Endothelial cell of umbilical vein (primary cell): ENCODE measurements at regions not wholly inside any gene's neighbourhood (a gene's known extent, or its start where the extent isn't known, plus 50 kb on each side); places are given as distances from the start of the nearest gene placed in this dataset.

Experiments
- BruUV-seq: library from RNA; stranded (reverse); fragments of 400-500 nt; replicated peaks from 2 replicates; lab custom pipeline; 2021; lab: Mats Ljungman, UMichigan
- CTCF ChIA-PET: fragments of 300-600, 350-600 bp; sonication (Branson Sonifier 250); formaldehyde crosslinking; loops from one replicate; lab custom pipeline; 2021; ENCODE audit warnings: antibody characterized with exemption, inconsistent platforms; lab: Charles Lee
- POLR2A ChIA-PET: fragments of 300-600, 350-600 bp; sonication (Branson Sonifier 250); formaldehyde crosslinking; loops from one replicate; lab custom pipeline; 2021; ENCODE audit warnings: antibody characterized with exemption, inconsistent platforms; lab: Charles Lee
- DNase-seq: peaks from one replicate; pipeline ENCODE4 v3.0.0-alpha.2; 2011; ENCODE audit warnings: low read depth, low spot score
- FAIRE-seq: peaks from 2 replicates; lab custom pipeline; 2011; peaks lifted over from hg19 to GRCh38; lab: Jason Lieb, UNC
- H2AFZ ChIP-seq: 2 replicates; pipeline ENCODE4 v1.6.0; 2012; ENCODE audit warnings: low read depth, low read length, control low read depth, inconsistent platforms
- H3K27ac ChIP-seq: 2 replicates; pipeline ENCODE4 v1.5.1; 2011; ENCODE audit warnings: low read depth, mild to moderate bottlenecking, control low read depth, low read length, moderate library complexity; ENCODE audit not compliant: insufficient read depth
- H3K27me3 ChIP-seq, 2 experiments: 2 replicates each; pipeline versions ENCODE4 v1.6.0 to v1.6.1; 2011; ENCODE audit warnings: low read length in 2 of 2, mixed read lengths in 1 of 2; ENCODE audit not compliant: control insufficient read depth in 2 of 2, insufficient read depth in 2 of 2
- H3K36me3 ChIP-seq, 2 experiments: 2 replicates in 1 of 2; 3 replicates in 1 of 2; pipeline ENCODE4 v1.5.1; 2011; ENCODE audit warnings: low read length in 2 of 2, mild to moderate bottlenecking in 1 of 2, moderate library complexity in 1 of 2; ENCODE audit not compliant: control insufficient read depth in 2 of 2, insufficient read depth in 2 of 2; ENCODE audit errors: extremely low read depth in 1 of 2
- H3K4me1 ChIP-seq: 3 replicates; pipeline ENCODE4 v1.5.1; 2011; ENCODE audit warnings: mild to moderate bottlenecking, low read length; ENCODE audit not compliant: control insufficient read depth, insufficient read depth; ENCODE audit errors: extremely low read depth
- H3K4me2 ChIP-seq: 2 replicates; pipeline ENCODE4 v1.6.1; 2011; ENCODE audit warnings: low read length, control low read depth, mixed read lengths; ENCODE audit not compliant: insufficient read depth
- H3K4me3 ChIP-seq, 3 experiments: fragments of 200-600 bp in 1 of 3; sonication (generic), shearing (Covaris generic) in 1 of 3; replicated peaks in 1 of 3; 2 replicates each; pipeline ENCODE4 v1.5.1; 2011 to 2016; ENCODE audit warnings: control low read depth in 3 of 3, low read length in 3 of 3, mild to moderate bottlenecking in 2 of 3, inconsistent platforms in 1 of 3, low read depth in 1 of 3, moderate library complexity in 1 of 3; ENCODE audit not compliant: insufficient read depth in 1 of 3
- H3K79me2 ChIP-seq: 2 replicates; pipeline ENCODE4 v1.6.0; 2012; ENCODE audit warnings: low read length, inconsistent platforms; ENCODE audit not compliant: control insufficient read depth, insufficient read depth
- H3K9ac ChIP-seq: replicated peaks from 2 replicates; pipeline ENCODE3; 2011; ENCODE audit warnings: low read length, control low read depth; ENCODE audit not compliant: insufficient read depth; ENCODE audit errors: extremely low read depth
- H3K9me1 ChIP-seq: replicated peaks from 3 replicates; pipeline ENCODE4 v1.6.0; 2011; ENCODE audit warnings: mild to moderate bottlenecking, low read length; ENCODE audit not compliant: control insufficient read depth, insufficient read depth; ENCODE audit errors: extremely low read depth
- H3K9me3 ChIP-seq: replicated peaks from 2 replicates; pipeline ENCODE4 v1.5.1; 2012; ENCODE audit warnings: low read length, inconsistent platforms; ENCODE audit not compliant: control insufficient read depth, insufficient read depth
- H4K20me1 ChIP-seq: replicated peaks from 2 replicates; pipeline ENCODE3; 2011; ENCODE audit warnings: mild to moderate bottlenecking, low read length; ENCODE audit not compliant: control insufficient read depth, insufficient read depth; ENCODE audit errors: extremely low read depth
- CTCF ChIP-seq, 2 donors: IDR thresholded peaks; 1 replicate in 1 of 2; 2 replicates in 1 of 2; pipeline ENCODE4 v1.5.1; 2011; ENCODE audit warnings: low read length in 2 of 2, mild to moderate bottlenecking in 2 of 2, moderate library complexity in 2 of 2, control low read depth in 1 of 2, inconsistent platforms in 1 of 2, low read depth in 1 of 2; ENCODE audit not compliant: insufficient read depth in 1 of 2; ENCODE audit errors: extremely low read depth in 1 of 2
- EZH2 ChIP-seq: IDR thresholded peaks from 2 replicates; pipeline ENCODE4 v1.6.1; 2012; ENCODE audit warnings: borderline replicate concordance, low read depth, mild to moderate bottlenecking, moderate library complexity, low read length, inconsistent platforms; ENCODE audit not compliant: severe bottlenecking
- FOS ChIP-seq: IDR thresholded peaks from 2 replicates; pipeline ENCODE4 v1.6.1; 2011; ENCODE audit warnings: mild to moderate bottlenecking, low read length, moderate library complexity, borderline replicate concordance; ENCODE audit not compliant: insufficient read depth
- GATA2 ChIP-seq: IDR thresholded peaks from 2 replicates; pipeline ENCODE4 v1.7.0; 2011; ENCODE audit warnings: low read depth, mild to moderate bottlenecking, moderate library complexity, mixed read lengths, low read length; ENCODE audit not compliant: insufficient read length, insufficient read depth
- JUN ChIP-seq: IDR thresholded peaks from 2 replicates; pipeline ENCODE4 v1.6.1; 2011; ENCODE audit warnings: borderline replicate concordance, low read depth; ENCODE audit not compliant: insufficient read length, insufficient read depth
- MAX ChIP-seq: IDR thresholded peaks from 2 replicates; pipeline ENCODE4 v1.6.1; 2011; ENCODE audit not compliant: insufficient read depth, insufficient read length
- MYC ChIP-seq: IDR thresholded peaks from one replicate; pipeline ENCODE4 v1.6.1; 2011; ENCODE audit warnings: mild to moderate bottlenecking, low read depth, low read length
- POLR2A ChIP-seq: IDR thresholded peaks from 2 replicates; pipeline ENCODE4 v1.6.1; 2012; ENCODE audit warnings: low read depth, mild to moderate bottlenecking, control low read depth, low read length
- POLR2AphosphoS5 ChIP-seq: IDR thresholded peaks from 2 replicates; pipeline ENCODE4 v1.6.1; 2012; ENCODE audit warnings: low read depth, mild to moderate bottlenecking, control low read depth, low read length, moderate library complexity; ENCODE audit not compliant: insufficient read depth
- dilution Hi-C: fragments of 300-500 bp; cut with MboI; formaldehyde crosslinking; loops from one replicate; pipeline ENCODE4 v1.15.0; 2019; ENCODE audit warnings: low sequenced_read_pairs; ENCODE audit not compliant: extremely low pct_ligation_motif_present
- intact Hi-C: fragments of 100-400 bp; cut with micrococcal nuclease; formaldehyde crosslinking; loops from one replicate; pipeline ENCODE4 v1.10.0; 2022

- Histone ChIP-seq H3K4me2 (no peak overlapping the region), H3K27ac (no peak overlapping the region), H4K20me1 (no peaks in the 10 kb centered on the region), H3K4me3 (no peak overlapping the region), H3K9ac (no peak overlapping the region), H3K4me1 (no peaks in the 10 kb centered on the region), H3K27me3 (no peaks in the 10 kb centered on the region), H3K9me1 (no peaks in the 10 kb centered on the region), H3K9me3 (no peaks in the 10 kb centered on the region), H2AFZ (no peak overlapping the region), H3K36me3 (no peaks in the 10 kb centered on the region), H3K79me2 (no peaks in the 10 kb centered on the region)
- no TSS peak for BruUV-seq
- dilution Hi-C loops (no loop called here), intact Hi-C loops (no loop called here)
- POLR2A ChIA-PET = no interaction called here
- FAIRE-seq (no peak), DNase-seq (no peak)
- CTCF ChIA-PET = no interaction called here
- TF ChIP-seq EZH2 (no peak), POLR2A (no peak), JUN (no peak), FOS (no peak), MAX (no peak), GATA2 (no peak), MYC (no peak), POLR2AphosphoS5 (no peak), CTCF (IDR thresholded peaks at IDR 0.05; ENCODE audit: extremely low read depth in 1 of 2, insufficient read depth in 1 of 2, low read depth in 1 of 2, low read length in 2 of 2) (no peak)
Measured at GRCh38 chr9:86763791-86764190, 183.5 kb downstream of the GAS1 start.
